SK-N-SH (cell line): ENCODE measurements at regions not wholly inside any gene's neighbourhood (a gene's known extent, or its start where the extent isn't known, plus 50 kb on each side); places are given as distances from the start of the nearest gene placed in this dataset.

Experiments used
- EZH2phosphoT487 ChIP-seq: fragments of 200-600 bp; sonication (generic); IDR thresholded peaks from 2 replicates; pipeline ENCODE4 v1.6.1; 2017; ENCODE audit warnings: low read depth, mixed run types, mild to moderate bottlenecking, antibody characterized with exemption, moderate library complexity, borderline replicate concordance
- NRF1 ChIP-seq: IDR thresholded peaks from 2 replicates; pipeline ENCODE4 v1.6.1; 2012; ENCODE audit warnings: low read depth, mild to moderate bottlenecking, low read length
- REST ChIP-seq: IDR thresholded peaks from 2 replicates; pipeline ENCODE4 v1.6.1; 2012; ENCODE audit warnings: mild to moderate bottlenecking, low read depth, low read length, moderate library complexity
- RFX5 ChIP-seq: IDR thresholded peaks from 2 replicates; pipeline ENCODE4 v1.6.1; 2012; ENCODE audit warnings: mild to moderate bottlenecking, improper control_type of control experiment, low read length
- TF ChIP-seq, protein P1 (sequence below): fragments of 200-600 bp; sonication (generic); IDR thresholded peaks from 2 replicates; pipeline ENCODE4 v1.6.1; 2017; ENCODE audit warnings: antibody characterized with exemption, mild to moderate bottlenecking, moderate library complexity

DNA sequence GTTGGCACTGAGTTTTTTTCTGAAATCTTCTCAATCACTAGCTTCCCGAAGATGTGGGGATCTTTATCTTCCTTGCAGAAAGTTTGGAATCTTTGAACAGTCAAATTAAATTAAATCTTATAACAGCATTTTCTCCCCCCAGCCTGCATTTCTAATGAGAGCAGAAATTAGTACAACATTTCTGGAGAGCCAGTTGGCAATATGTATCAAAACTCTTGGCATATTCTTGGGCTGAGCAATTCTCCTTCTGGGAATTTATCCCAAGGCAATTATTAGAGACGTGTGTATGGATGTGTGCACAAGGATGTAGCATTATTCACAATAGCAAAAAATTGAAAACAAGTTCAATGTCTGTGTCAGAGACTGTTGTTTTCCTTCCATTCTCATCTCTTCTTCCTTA, 159.5 kb downstream of the OLFM4 start:
- no peak for TF ChIP-seq NRF1
- TF ChIP-seq, protein P1, sequence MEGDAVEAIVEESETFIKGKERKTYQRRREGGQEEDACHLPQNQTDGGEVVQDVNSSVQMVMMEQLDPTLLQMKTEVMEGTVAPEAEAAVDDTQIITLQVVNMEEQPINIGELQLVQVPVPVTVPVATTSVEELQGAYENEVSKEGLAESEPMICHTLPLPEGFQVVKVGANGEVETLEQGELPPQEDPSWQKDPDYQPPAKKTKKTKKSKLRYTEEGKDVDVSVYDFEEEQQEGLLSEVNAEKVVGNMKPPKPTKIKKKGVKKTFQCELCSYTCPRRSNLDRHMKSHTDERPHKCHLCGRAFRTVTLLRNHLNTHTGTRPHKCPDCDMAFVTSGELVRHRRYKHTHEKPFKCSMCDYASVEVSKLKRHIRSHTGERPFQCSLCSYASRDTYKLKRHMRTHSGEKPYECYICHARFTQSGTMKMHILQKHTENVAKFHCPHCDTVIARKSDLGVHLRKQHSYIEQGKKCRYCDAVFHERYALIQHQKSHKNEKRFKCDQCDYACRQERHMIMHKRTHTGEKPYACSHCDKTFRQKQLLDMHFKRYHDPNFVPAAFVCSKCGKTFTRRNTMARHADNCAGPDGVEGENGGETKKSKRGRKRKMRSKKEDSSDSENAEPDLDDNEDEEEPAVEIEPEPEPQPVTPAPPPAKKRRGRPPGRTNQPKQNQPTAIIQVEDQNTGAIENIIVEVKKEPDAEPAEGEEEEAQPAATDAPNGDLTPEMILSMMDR, result no peak
- no peak for TF ChIP-seq RFX5
- TF ChIP-seq EZH2phosphoT487, result no peak
- TF ChIP-seq REST, result no peak
